ENCODE measurements at regions not wholly inside any gene's neighbourhood (a gene's known extent, or its start where the extent isn't known, plus 50 kb on each side); places are given as distances from the start of the nearest gene placed in this dataset.

DNA sequence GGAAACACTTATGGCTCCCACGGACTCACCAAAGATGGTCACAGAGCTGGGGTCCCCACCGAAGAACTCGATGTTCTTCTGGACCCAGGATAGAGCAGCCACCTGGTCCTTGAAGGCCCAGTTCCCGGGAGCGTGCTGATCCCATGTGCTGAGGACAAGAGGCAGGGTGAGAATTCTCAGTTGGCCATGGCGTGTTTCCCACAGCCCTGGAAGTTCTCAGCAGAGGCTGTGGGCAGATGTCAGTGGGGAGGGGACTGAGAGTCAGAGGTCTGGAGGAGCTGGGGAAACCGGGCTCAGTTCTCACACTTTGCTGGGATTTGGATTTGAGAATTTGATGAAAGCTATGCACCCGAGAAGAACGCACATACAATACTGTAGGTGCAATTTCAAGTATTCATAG is 193.3 kb downstream of the BCR start:
- POLR2A ChIA-PET = no interaction called here
- peaks cover 13% of the 10 kb centered on the region for H3K27me3 ChIP-seq (ENCODE audit: control insufficient read depth, insufficient read depth, low read length)
- no peak overlapping the region for H3K4me3 ChIP-seq (ENCODE audit: low read depth, low read length)
- H3K36me3 ChIP-seq (ENCODE audit: control insufficient read depth, insufficient read depth, low read length) = no peaks in the 10 kb centered on the region
- no peak for TF ChIP-seq CTCF (IDR thresholded peaks at IDR 0.05; ENCODE audit: insufficient read depth, low read depth, low read length)
- no peak for DNase-seq (ENCODE audit: low read depth)
- CTCF ChIA-PET = interaction anchor here (5.1 kb wide), 1 partner anchor 12 kb away, joined by 42 read pairs; no protein-coding TSS in a partner anchor

DNA sequence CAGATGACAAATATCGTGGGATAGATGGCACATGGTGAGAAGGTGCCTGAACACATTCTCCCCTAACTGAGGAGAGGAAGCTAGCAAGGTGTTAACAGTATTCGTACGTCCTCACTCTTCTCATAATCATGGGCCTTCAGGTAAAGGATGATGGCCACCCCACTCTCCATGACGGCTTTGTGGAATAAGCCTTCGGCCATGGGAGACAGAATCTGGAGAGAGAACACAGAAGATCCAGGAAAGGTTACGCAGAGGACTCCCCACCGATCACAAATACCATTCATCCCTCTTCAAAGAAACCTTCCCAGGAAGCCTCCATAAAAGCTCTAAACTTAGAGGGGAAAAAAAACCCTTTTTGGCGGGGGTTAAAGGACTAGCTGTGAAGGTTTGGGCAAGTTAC is 189.9 kb downstream of the BCR start:
- peaks cover 15% of the 10 kb centered on the region for H3K27me3 ChIP-seq (ENCODE audit: control insufficient read depth, insufficient read depth, low read length)
- H3K4me3 ChIP-seq (ENCODE audit: low read depth, low read length) = no peak overlapping the region
- ChIA-PET CTCF (no interaction called here), POLR2A (no interaction called here)
- DNase-seq (ENCODE audit: low read depth) = no peak
- H3K36me3 ChIP-seq (ENCODE audit: control insufficient read depth, insufficient read depth, low read length) = no peaks in the 10 kb centered on the region
- TF ChIP-seq CTCF (IDR thresholded peaks at IDR 0.05; ENCODE audit: insufficient read depth, low read depth, low read length) = no peak

GRCh38 chr22:23369054-23369685 is 188.9 kb downstream of the BCR start:
- H3K4me3 ChIP-seq (ENCODE audit: low read depth, low read length) = no peak overlapping the region

More at GRCh38 chr22:23369054-23369685, 188.9 kb downstream of the BCR start:
- POLR2A ChIA-PET = no interaction called here
- no peak for TF ChIP-seq CTCF (IDR thresholded peaks at IDR 0.05; ENCODE audit: insufficient read depth, low read depth, low read length)
- Histone ChIP-seq H3K27me3 (ENCODE audit: control insufficient read depth, insufficient read depth, low read length) (peaks cover 17% of the 10 kb centered on the region), H3K36me3 (ENCODE audit: control insufficient read depth, insufficient read depth, low read length) (no peaks in the 10 kb centered on the region)
- CTCF ChIA-PET = interaction anchor here (1.8 kb wide), 1 partner anchor 16 kb away, joined by 12 read pairs; no protein-coding TSS in a partner anchor
- no peak for DNase-seq (ENCODE audit: low read depth)

All from BJ (cell line).